HG03060 (cell line): ENCODE measurements at regions not wholly inside any gene's neighbourhood (a gene's known extent, or its start where the extent isn't known, plus 50 kb on each side); places are given as distances from the start of the nearest gene placed in this dataset.

Experiments
- ATAC-seq: cut with Tn5 transposase; IDR thresholded peaks from one replicate; pipeline ENCODE4 v1.9.1; 2021; ENCODE audit warnings: low read depth, moderate number of reproducible peaks; ENCODE audit not compliant: unreplicated experiment

DNA sequence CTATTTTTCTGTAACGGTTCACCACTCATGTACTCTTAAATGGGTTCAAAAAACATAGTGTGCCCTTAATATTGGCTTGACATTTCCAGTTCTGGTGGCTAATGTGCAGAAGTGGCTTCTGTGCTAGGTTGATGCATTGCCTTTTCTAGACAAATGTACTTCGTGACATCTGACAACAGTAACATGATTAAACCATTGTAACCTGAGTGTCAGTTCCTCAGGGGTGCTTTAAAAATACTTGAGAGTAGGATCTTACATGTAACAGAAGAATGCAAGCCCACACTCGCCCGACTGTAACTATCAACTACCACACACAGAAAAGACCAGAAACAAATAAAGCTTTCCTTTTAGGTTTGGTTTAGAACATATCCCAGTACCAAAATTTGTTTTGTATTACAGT, 393.4 kb upstream of the NFE2L3 start:
- ATAC-seq: no peak

DNA sequence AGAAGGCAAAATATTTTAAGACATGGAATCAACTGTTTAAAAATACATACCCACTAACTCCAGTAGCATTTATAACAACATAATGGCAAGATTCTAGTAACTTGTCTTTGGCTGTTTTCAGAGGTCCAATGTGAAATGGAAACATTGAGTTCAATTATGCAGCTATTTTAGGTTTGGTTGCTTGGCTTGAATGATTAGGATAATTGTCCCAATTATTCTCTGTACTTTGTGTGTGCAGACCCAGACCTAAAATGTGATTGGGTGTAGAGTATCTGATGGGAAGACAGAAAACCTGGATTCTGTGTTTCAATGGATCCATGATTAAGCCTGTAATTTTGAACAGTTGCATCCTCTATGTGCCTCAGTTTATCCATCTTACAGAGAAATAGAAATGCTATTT, 392.7 kb upstream of the NFE2L3 start:
- ATAC-seq: no peak

DNA sequence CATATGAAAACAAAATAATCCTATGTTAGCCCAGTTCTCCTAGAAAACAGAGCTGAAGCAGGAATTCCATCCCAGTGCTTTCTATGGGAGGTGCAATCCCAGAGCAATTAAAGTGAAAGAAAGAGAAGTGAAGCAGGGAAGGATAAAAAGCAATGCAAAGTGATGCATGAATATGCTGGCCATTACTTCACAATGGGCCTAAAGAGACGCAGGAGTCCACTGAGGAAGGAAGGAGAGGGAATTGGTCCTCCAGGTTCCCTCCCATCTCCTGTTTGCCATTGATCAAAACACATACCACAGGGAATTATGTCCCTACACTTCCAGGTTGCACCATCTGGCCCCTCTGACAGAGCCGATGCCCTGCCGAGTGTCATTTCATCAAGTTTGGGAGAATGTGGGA, 392.2 kb upstream of the NFE2L3 start:
- ATAC-seq: no peak

DNA sequence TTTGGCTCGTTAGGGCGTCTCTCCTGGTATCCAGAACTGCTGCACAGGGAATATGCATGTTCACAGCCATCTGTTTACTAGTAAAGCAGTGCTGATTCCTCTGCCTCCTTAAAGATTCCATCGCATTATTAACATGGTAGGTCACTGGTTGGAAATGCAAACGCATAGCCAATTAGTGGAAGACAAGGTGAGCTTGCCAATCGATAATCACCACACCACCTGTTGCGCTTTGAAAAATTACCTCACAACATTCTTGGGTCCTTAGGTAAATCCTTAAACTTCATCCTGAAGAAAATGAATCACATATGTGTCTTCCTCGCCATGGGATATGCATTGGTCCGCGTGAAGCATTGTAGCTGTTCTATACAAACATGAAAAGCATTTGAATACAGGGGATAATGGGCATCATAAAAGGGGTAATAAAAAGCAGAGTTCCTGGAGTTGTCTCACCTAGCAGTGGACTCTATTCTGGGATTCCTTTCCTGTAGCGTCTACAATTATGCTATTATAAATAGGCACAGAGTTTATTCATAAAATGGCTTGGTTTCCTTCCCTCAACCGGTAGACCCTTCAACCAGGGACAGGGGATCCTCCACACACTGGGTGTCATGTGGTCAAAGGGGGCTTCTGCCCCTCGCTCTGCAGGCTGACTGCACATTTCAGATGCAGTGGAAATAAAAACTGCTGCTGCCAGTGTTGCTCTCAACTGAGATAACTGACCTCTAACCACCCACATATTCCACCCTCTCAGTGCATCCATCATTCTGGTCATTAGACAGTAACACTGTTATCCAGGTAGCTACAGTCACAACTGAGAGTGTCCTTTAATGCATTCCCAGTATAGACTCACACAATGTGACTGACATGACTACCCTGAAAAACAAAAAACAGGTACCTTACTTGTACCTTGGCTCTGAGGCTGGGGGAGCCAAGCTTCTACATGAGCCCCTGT, 389.2 kb upstream of the NFE2L3 start:
- no peak for ATAC-seq

DNA sequence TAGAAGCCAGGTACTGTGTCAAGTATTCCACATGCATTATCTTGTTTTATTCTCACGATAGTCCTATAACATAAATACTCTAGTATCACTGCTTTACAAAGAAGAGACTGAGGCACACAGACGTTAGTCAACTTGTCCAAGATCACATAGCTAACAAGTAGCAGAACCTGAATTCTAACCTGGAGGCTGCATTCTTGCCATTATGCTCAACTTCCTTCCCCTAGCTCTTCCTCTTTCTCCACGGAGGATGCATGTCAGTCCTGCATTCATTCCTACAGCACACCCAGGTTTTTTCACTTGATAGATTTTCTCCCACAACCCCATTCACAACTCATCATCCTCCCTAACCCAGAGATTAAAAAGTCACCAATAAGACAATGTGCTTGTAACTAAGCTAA, 388.5 kb upstream of the NFE2L3 start:
- no peak for ATAC-seq

DNA sequence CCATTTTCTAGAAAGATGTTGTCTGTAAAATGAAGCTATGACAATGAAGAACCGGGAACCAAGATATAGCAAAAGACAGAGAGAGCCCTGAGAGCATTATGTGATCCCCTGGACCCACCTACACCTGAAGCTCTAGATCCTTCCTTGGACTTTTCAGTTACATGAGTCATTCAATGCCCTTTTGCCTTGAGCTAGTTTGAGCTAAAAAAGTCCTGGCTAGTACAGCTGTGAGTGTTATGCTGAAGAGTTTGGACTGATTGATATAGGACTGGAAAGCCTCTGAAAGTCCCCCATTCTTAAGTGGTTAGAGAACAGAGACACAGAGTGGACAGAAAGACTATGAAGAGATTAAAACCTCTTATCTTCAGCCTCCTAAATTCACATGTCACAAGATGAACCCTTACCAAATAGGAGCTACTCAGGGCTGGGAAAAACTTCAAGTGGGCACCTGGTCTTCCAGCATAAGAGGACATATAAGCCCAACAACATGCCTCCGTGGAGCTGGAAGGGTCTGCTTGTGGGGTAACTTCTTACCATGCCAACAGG, 386.8 kb upstream of the NFE2L3 start:
- no peak for ATAC-seq

DNA sequence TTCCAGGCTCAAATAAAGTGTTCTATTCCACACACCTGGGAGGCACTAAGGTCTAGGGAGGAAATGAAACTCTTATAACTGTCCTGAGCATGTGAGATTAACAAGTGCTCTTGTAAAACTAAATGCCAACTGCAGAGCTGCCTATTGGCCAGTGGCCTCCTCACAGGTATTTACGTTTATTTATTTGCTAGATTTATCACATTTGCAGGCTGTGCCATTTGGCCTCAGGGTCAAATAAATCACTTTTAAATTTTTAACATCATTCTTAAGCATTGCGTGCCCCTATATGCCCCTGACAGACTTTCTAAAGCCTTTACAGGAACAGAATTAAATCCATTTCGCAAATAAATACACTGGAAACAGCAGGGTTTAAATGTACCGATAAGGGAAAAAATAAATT, 381.8 kb upstream of the NFE2L3 start:
- ATAC-seq: no peak

DNA sequence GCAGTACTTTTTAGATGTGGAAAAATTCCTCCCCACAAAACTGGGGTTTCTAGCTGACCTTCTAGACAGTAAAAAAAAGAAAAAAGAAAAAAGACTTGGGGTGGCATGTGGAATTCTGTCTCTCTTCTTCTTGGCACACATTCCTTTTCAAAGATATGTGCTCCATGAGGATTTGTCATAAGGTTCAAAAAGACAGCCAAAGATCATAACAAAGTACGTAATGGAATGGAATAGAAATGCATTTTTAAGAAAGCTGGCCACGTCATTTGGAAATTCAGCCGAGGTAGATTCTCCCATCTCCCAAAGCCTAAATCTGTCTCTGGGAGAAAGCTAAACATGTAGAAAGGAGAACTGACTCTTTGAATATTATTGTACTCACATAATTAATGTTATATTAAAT, 381.3 kb upstream of the NFE2L3 start:
- no peak for ATAC-seq

DNA sequence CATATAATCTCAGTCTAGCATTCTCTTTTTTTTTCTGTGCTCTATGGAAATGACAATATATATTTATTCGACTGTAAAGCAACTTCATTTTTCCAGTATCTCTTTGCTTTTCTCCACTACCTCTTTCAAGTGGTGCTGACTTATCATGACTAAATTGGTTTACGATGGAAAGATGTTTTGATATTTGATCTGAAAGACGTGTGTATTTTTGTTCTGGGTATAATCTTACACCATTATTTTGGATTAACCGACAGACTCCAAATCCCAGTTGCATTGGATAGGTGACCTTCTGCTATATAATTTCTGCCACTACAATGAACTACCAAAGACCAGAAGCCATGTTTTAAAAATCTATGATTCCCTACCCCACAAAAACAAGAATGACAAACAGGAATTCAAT, 380.5 kb upstream of the NFE2L3 start:
- no peak for ATAC-seq

DNA sequence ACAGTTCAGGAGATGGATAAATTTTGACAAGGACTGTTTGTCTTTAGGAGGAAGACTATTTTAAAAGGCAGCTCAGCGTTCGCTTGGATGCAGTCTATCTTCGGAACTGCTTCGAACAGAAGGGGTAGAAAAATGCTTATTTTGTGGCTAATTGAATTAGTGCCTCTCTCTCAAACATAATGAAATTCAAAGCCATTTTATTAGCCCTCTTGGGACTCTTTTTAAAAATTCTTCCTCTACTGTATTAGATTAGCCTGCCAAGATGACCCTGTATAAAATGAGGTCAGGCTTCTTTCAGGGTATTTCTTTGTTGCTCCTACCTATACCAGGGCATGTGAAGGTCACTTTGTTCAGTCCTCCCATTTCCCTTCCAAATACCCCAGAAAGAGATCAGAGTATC, 379.2 kb upstream of the NFE2L3 start:
- ATAC-seq: no peak

DNA sequence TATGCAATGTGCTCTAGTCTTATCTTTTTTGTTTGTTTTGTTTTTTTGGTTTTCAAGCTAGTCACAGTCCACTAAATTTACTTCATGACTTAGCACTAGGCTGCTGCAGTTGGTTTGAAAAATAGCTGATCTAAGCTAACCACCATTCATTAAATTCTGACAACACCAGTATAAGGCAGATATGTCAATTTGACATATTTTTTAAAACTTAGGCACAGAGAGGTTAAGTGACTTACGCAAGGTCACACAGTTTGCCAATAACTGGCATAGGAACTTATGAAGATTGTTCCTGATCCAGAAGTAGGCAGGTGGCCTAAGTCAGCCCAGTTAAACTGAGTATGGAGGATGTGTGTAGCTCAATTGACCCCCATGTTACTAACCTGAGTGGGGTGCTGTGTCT, 377.3 kb upstream of the NFE2L3 start:
- ATAC-seq: no peak

DNA sequence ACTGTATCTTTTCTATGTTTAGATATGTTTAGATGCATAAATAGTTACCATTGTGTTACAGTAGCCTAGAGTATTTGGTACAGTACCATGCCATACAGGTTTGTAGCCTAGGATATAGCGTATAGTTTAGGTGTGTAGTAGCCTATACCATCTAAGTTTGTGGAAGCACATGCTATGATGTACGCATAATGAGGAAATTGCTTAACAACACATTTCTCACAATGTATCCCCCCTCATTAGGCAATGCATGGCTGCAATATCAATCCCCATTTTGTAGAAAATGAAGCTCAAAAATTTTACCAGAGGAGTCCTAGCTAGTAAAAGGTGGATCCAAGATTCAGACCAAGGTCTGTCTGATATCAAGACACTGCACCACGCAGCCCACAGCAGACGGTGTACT, 376.4 kb upstream of the NFE2L3 start:
- ATAC-seq: no peak

DNA sequence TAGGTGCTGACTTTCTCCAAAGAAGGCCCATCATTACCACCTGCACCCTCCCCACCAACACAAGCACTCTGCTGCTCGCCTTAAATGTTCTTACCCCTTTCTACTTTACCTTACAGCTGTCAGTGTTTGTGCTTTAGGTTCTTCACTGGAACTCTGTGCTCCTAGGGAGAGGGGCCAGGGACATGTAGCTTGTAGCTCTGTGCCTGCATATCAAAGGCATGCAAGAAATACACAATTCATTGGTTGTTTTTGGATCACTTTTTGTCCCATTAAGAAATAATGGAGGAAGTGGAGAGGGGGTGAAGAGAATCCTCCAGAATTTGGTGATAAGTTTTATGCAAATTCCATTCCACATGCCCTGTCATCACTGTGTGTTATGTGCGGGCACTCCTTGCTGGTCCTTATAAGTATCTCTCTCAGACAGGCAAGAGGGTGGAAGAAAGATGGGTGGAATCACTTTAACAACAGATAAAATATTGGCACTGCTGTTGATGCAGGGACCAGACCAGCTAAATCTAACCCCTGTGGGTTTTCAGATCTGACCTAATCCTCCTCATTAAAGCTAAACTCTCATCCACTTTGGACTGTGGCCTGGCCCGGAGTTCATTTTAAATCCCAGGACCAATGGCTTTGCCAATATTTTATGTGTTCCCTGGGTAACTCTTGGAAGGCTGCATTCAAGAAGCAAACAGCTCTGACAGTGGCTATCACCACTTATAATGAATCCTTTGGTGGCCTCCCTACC, 375.8 kb upstream of the NFE2L3 start:
- ATAC-seq: no peak

DNA sequence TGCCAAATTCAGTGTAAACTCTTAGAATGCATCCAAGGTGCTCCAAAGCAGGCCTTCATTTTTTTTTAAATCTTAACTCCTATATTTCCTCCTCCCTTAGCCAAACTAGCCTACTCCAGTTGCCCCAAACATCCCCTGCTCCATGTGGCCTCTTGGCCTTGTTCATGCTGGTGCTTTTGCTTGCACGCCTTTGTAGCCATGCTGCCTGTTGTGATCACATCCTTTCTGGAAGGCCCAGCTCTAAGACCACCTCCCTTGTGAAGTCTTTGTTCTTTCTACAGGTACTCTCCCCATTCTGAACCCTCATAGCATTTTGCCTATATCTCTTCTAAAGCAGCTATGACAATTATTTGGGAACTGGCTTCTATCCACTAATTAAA, 375.3 kb upstream of the NFE2L3 start:
- no peak for ATAC-seq

DNA sequence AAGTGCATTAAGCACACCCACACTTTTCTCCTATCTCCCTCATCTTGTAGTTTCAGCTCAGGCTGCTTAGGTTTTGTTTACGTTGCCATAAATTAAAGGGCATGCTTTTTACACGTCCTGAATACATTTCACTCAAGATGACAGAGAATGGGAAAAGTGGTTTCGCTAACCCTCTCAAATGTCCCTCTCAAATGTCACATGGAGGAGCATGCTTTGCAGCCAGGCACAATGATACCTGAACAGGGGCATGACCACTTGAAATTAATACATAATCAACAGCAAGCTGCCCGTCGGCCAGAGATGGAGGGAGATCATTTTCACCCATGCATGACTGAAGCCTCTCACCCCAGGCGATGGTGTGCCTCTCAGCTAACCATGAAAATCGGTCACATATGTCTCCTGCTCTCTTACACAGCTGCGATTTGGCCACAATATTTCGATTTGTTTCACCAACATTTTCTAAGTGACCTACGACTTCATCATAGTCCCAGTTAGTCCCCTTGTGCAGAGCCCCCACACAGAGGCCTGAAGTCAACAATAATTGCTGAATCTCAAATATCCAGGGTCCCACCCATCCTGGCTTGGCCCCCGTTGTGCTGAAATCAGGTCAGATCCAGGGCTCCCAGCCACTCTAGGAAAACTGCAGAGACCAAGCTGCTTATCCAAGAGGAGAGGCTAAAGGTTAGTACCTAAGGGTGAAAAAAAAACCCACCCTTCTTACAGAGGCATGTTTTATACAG, 373.9 kb upstream of the NFE2L3 start:
- no peak for ATAC-seq

DNA sequence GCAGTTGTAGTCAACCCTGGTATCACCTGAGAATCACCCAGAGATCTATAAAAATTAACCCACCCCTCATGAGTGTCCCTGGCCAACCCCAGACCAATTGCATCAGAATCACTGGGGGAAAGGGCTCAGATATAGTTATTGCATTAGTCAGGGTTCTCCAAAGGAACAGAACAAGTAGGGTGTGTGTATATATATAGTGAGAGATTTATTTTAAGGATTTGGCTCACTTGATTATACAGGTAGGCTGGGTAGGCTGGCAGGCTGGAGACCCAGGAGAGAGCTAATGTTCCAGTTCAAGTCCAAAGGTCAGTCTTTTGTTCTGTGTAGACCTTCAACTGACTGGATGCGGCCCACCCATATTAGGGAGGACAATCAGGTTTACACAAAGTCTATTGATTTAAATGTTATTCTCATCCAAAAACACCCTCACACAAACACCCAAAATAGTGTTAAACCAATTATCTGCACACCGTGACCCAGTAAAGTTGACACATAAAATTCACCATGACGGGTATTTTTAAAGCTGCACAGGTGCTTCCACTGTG, 372.9 kb upstream of the NFE2L3 start:
- ATAC-seq: no peak

DNA sequence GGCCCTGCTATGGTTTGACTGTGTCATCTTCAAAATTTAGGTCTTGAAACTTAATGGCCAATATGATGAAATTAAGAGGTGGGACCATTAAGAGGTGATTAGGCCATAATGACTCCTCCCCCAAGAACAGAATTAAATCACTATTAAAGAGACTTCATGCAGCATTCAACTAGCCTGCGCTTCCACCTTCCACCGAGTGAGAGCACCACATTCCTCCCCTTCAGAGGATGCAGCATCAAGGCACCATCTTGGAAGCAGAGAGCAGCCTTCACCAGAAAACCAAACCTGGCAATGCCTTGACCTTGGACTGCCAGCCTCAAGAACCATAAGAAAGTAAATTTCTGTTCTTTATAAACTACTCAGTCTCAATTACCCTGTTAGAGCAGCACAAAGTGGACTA, 371.1 kb upstream of the NFE2L3 start:
- no peak for ATAC-seq

DNA sequence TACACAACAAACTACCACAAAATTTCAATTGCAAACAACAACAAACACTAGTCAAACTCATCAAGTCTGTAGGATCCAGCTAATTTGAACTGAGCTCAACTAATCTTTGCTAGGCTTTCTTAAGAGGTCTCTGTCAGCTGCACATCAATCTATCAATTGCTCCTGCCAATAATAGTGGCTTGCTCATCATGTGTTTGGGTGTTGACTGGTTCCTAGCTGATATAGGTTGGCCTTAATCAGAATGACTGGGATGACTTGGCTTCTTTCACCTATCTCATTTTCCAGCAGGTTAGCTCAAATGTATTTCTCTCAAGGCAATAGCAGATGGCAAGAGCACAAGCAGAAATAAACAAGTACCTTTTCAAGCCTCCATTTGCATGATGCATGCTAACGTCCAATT, 370.3 kb upstream of the NFE2L3 start:
- no peak for ATAC-seq

DNA sequence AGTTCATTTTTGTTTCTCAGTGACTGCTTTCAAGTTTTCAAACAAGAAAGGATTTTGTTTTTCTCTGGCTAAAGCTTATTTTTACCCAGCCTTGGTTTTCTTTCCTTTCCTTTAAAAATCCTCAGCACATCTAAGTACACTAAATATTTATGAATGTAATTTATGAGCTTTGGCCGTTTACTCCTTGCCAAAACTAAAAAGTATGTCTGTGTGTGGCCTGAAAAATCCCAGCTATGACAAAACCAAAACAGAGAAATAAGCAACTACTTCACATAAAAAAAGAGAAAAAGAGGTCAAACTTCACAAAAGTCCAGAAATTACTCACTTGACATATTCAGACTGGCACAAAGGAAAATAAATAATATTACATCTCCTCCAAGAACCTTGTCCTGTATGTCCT, 365.1 kb upstream of the NFE2L3 start:
- no peak for ATAC-seq

DNA sequence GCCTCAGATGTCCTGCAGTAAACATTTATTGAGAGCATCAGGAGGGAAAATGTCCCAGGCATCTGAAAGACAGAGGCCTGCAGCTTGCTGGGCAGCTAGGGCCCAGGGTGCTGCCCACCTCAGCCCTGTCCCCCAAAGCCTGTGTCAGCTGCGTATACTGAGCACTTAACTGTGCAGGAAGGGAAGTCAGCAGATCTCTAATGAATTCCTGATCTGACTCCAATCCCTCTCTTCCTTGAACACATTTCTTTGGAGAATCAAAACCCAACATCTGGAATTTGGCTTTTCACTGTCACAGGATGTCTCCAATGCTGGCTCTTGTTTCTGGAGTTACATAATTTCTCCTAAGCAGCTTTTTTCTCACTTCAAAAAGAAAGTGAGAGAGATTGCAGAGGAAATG, 364.7 kb upstream of the NFE2L3 start:
- ATAC-seq: no peak

DNA sequence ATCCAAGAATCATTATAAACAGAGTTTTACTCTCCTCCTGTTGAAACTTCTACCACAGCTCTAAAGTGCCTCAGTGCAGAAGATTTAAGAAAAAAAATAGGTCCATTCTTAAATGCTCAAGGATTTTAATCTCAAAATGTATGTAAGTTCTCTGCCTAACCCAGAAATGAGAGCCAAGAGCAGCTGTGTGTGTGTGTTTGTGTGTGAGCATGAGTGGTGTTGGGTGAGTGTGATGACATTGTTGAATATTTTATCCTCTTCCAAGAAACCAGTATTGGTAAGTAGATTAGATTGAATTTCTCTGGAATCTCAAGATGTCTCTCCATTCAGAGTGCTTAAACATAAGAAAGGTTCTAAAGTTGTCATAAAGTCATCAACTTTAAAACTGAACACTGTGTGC, 363.6 kb upstream of the NFE2L3 start:
- no peak for ATAC-seq
